Endothelial cell of umbilical vein (primary cell): ENCODE measurements at regions not wholly inside any gene's neighbourhood (a gene's known extent, or its start where the extent isn't known, plus 50 kb on each side); places are given as distances from the start of the nearest gene placed in this dataset.

ENCODE experiments used
- BruUV-seq: library from RNA; stranded (reverse); fragments of 400-500 nt; replicated peaks from 2 replicates; lab custom pipeline; 2021; lab: Mats Ljungman, UMichigan
- CTCF ChIA-PET: fragments of 300-600, 350-600 bp; sonication (Branson Sonifier 250); formaldehyde crosslinking; loops from one replicate; lab custom pipeline; 2021; ENCODE audit warnings: antibody characterized with exemption, inconsistent platforms; lab: Charles Lee
- POLR2A ChIA-PET: fragments of 300-600, 350-600 bp; sonication (Branson Sonifier 250); formaldehyde crosslinking; loops from one replicate; lab custom pipeline; 2021; ENCODE audit warnings: antibody characterized with exemption, inconsistent platforms; lab: Charles Lee
- DNase-seq: peaks from one replicate; pipeline ENCODE4 v3.0.0-alpha.2; 2011; ENCODE audit warnings: low read depth, low spot score
- FAIRE-seq: peaks from 2 replicates; lab custom pipeline; 2011; peaks lifted over from hg19 to GRCh38; lab: Jason Lieb, UNC
- H2AFZ ChIP-seq: 2 replicates; pipeline ENCODE4 v1.6.0; 2012; ENCODE audit warnings: low read depth, low read length, control low read depth, inconsistent platforms
- H3K27ac ChIP-seq: 2 replicates; pipeline ENCODE4 v1.5.1; 2011; ENCODE audit warnings: low read depth, mild to moderate bottlenecking, control low read depth, low read length, moderate library complexity; ENCODE audit not compliant: insufficient read depth
- H3K27me3 ChIP-seq, 2 experiments: 2 replicates each; pipeline versions ENCODE4 v1.6.0 to v1.6.1; 2011; ENCODE audit warnings: low read length in 2 of 2, mixed read lengths in 1 of 2; ENCODE audit not compliant: control insufficient read depth in 2 of 2, insufficient read depth in 2 of 2
- H3K36me3 ChIP-seq, 2 experiments: 2 replicates in 1 of 2; 3 replicates in 1 of 2; pipeline ENCODE4 v1.5.1; 2011; ENCODE audit warnings: low read length in 2 of 2, mild to moderate bottlenecking in 1 of 2, moderate library complexity in 1 of 2; ENCODE audit not compliant: control insufficient read depth in 2 of 2, insufficient read depth in 2 of 2; ENCODE audit errors: extremely low read depth in 1 of 2
- H3K4me1 ChIP-seq: 3 replicates; pipeline ENCODE4 v1.5.1; 2011; ENCODE audit warnings: mild to moderate bottlenecking, low read length; ENCODE audit not compliant: control insufficient read depth, insufficient read depth; ENCODE audit errors: extremely low read depth
- H3K4me2 ChIP-seq: 2 replicates; pipeline ENCODE4 v1.6.1; 2011; ENCODE audit warnings: low read length, control low read depth, mixed read lengths; ENCODE audit not compliant: insufficient read depth
- H3K4me3 ChIP-seq, 3 experiments: fragments of 200-600 bp in 1 of 3; sonication (generic), shearing (Covaris generic) in 1 of 3; replicated peaks in 1 of 3; 2 replicates each; pipeline ENCODE4 v1.5.1; 2011 to 2016; ENCODE audit warnings: control low read depth in 3 of 3, low read length in 3 of 3, mild to moderate bottlenecking in 2 of 3, inconsistent platforms in 1 of 3, low read depth in 1 of 3, moderate library complexity in 1 of 3; ENCODE audit not compliant: insufficient read depth in 1 of 3
- H3K79me2 ChIP-seq: 2 replicates; pipeline ENCODE4 v1.6.0; 2012; ENCODE audit warnings: low read length, inconsistent platforms; ENCODE audit not compliant: control insufficient read depth, insufficient read depth
- H3K9ac ChIP-seq: replicated peaks from 2 replicates; pipeline ENCODE3; 2011; ENCODE audit warnings: low read length, control low read depth; ENCODE audit not compliant: insufficient read depth; ENCODE audit errors: extremely low read depth
- H3K9me1 ChIP-seq: replicated peaks from 3 replicates; pipeline ENCODE4 v1.6.0; 2011; ENCODE audit warnings: mild to moderate bottlenecking, low read length; ENCODE audit not compliant: control insufficient read depth, insufficient read depth; ENCODE audit errors: extremely low read depth
- H3K9me3 ChIP-seq: replicated peaks from 2 replicates; pipeline ENCODE4 v1.5.1; 2012; ENCODE audit warnings: low read length, inconsistent platforms; ENCODE audit not compliant: control insufficient read depth, insufficient read depth
- H4K20me1 ChIP-seq: replicated peaks from 2 replicates; pipeline ENCODE3; 2011; ENCODE audit warnings: mild to moderate bottlenecking, low read length; ENCODE audit not compliant: control insufficient read depth, insufficient read depth; ENCODE audit errors: extremely low read depth
- EZH2 ChIP-seq: IDR thresholded peaks from 2 replicates; pipeline ENCODE4 v1.6.1; 2012; ENCODE audit warnings: borderline replicate concordance, low read depth, mild to moderate bottlenecking, moderate library complexity, low read length, inconsistent platforms; ENCODE audit not compliant: severe bottlenecking
- FOS ChIP-seq: IDR thresholded peaks from 2 replicates; pipeline ENCODE4 v1.6.1; 2011; ENCODE audit warnings: mild to moderate bottlenecking, low read length, moderate library complexity, borderline replicate concordance; ENCODE audit not compliant: insufficient read depth
- GATA2 ChIP-seq: IDR thresholded peaks from 2 replicates; pipeline ENCODE4 v1.7.0; 2011; ENCODE audit warnings: low read depth, mild to moderate bottlenecking, moderate library complexity, mixed read lengths, low read length; ENCODE audit not compliant: insufficient read length, insufficient read depth
- JUN ChIP-seq: IDR thresholded peaks from 2 replicates; pipeline ENCODE4 v1.6.1; 2011; ENCODE audit warnings: borderline replicate concordance, low read depth; ENCODE audit not compliant: insufficient read length, insufficient read depth
- dilution Hi-C: fragments of 300-500 bp; cut with MboI; formaldehyde crosslinking; loops from one replicate; pipeline ENCODE4 v1.15.0; 2019; ENCODE audit warnings: low sequenced_read_pairs; ENCODE audit not compliant: extremely low pct_ligation_motif_present
- intact Hi-C: fragments of 100-400 bp; cut with micrococcal nuclease; formaldehyde crosslinking; loops from one replicate; pipeline ENCODE4 v1.10.0; 2022
- TF ChIP-seq, protein P1 (sequence below), 2 donors: IDR thresholded peaks; 1 replicate in 1 of 2; 2 replicates in 1 of 2; pipeline ENCODE4 v1.5.1; 2011; ENCODE audit warnings: low read length in 2 of 2, mild to moderate bottlenecking in 2 of 2, moderate library complexity in 2 of 2, control low read depth in 1 of 2, inconsistent platforms in 1 of 2, low read depth in 1 of 2; ENCODE audit not compliant: insufficient read depth in 1 of 2; ENCODE audit errors: extremely low read depth in 1 of 2

DNA sequence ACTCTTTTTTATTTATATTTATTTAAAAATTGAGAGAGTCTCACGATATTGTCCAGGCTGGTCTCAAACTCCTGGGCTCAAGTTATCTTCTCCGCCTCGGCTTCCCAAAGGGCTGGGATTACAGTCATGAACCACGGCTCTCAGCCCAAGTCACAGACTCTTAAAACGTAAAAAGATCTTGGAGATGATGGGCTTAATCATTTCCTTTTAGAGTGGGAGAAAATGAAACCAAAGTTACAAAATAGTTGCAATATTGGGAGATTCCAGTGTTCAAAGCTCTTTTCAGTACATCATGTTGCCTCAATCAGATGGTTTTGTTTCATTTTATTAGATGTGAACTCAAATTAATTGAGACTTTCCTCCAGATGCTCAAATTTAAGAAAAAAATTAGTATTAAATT, 151.4 kb upstream of the XPO1 start:
- Histone ChIP-seq H3K79me2 (no peaks in the 10 kb centered on the region), H3K4me3 (no peak overlapping the region), H2AFZ (peak overlapping the region; percentile 51), H3K36me3 (no peaks in the 10 kb centered on the region), H3K9me1 (no peaks in the 10 kb centered on the region), H4K20me1 (no peaks in the 10 kb centered on the region), H3K4me2 (peak overlapping the region; percentile 11), H3K4me1 (no peaks in the 10 kb centered on the region), H3K27me3 (no peaks in the 10 kb centered on the region), H3K27ac (no peak overlapping the region), H3K9me3 (no peaks in the 10 kb centered on the region), H3K9ac (no peak overlapping the region)
- DNase-seq = no peak
- POLR2A ChIA-PET = no interaction called here
- dilution Hi-C loops (no loop called here), intact Hi-C loops (loop anchor here (5.0 kb wide), 1 partner anchor 1923 kb away; no protein-coding TSS in a partner anchor)
- BruUV-seq = no TSS peak
- TF ChIP-seq EZH2 (no peak), FOS (no peak), JUN (no peak), GATA2 (no peak)
- TF ChIP-seq, protein P1, sequence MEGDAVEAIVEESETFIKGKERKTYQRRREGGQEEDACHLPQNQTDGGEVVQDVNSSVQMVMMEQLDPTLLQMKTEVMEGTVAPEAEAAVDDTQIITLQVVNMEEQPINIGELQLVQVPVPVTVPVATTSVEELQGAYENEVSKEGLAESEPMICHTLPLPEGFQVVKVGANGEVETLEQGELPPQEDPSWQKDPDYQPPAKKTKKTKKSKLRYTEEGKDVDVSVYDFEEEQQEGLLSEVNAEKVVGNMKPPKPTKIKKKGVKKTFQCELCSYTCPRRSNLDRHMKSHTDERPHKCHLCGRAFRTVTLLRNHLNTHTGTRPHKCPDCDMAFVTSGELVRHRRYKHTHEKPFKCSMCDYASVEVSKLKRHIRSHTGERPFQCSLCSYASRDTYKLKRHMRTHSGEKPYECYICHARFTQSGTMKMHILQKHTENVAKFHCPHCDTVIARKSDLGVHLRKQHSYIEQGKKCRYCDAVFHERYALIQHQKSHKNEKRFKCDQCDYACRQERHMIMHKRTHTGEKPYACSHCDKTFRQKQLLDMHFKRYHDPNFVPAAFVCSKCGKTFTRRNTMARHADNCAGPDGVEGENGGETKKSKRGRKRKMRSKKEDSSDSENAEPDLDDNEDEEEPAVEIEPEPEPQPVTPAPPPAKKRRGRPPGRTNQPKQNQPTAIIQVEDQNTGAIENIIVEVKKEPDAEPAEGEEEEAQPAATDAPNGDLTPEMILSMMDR (IDR thresholded peaks at IDR 0.05; ENCODE audit: extremely low read depth in 1 of 2, insufficient read depth in 1 of 2, low read depth in 1 of 2, low read length in 2 of 2) = no peak
- CTCF ChIA-PET = no interaction called here
- FAIRE-seq = no peak
